ENCODE measurements at regions not wholly inside any gene's neighbourhood (a gene's known extent, or its start where the extent isn't known, plus 50 kb on each side); places are given as distances from the start of the nearest gene placed in this dataset.

- H3K27ac Mint-ChIP-seq (ENCODE audit: unreplicated experiment): no peak overlapping the region
- H3K27me3 Mint-ChIP-seq (ENCODE audit: unreplicated experiment): no peaks in the 10 kb centered on the region
- H3K36me3 Mint-ChIP-seq (ENCODE audit: unreplicated experiment): no peaks in the 10 kb centered on the region
- H3K4me3 Mint-ChIP-seq (ENCODE audit: unreplicated experiment): no peak overlapping the region
- no peaks in the 10 kb centered on the region for H3K9me3 Mint-ChIP-seq (ENCODE audit: unreplicated experiment)
- TF ChIP-seq CTCF (IDR thresholded peaks at IDR 0.05; ENCODE audit: partially characterized antibody, unreplicated experiment): no peak
- H3K4me1 Mint-ChIP-seq (ENCODE audit: low read depth, unreplicated experiment): no peaks in the 10 kb centered on the region
- DNase-seq: no peak
Measured at GRCh38 chr1:56266359-56266758, 313.0 kb downstream of the PLPP3 start.

- Mint-ChIP-seq H3K27me3 (ENCODE audit: unreplicated experiment) (no peaks in the 10 kb centered on the region), H3K9me3 (ENCODE audit: unreplicated experiment) (no peaks in the 10 kb centered on the region), H3K27ac (ENCODE audit: unreplicated experiment) (no peak overlapping the region), H3K4me3 (ENCODE audit: unreplicated experiment) (no peak overlapping the region), H3K36me3 (ENCODE audit: unreplicated experiment) (no peaks in the 10 kb centered on the region), H3K4me1 (ENCODE audit: low read depth, unreplicated experiment) (no peaks in the 10 kb centered on the region)
- no peak for DNase-seq
- TF ChIP-seq CTCF (IDR thresholded peaks at IDR 0.05; ENCODE audit: partially characterized antibody, unreplicated experiment): no peak
Measured at GRCh38 chr1:56265216-56265615, 314.1 kb downstream of the PLPP3 start.

GRCh38 chr1:56263908-56264307 lies 315.5 kb downstream of the PLPP3 start:
- no peak overlapping the region for H3K4me3 Mint-ChIP-seq (ENCODE audit: unreplicated experiment)
- H3K9me3 Mint-ChIP-seq (ENCODE audit: unreplicated experiment): no peaks in the 10 kb centered on the region
- H3K27ac Mint-ChIP-seq (ENCODE audit: unreplicated experiment): no peak overlapping the region
- no peaks in the 10 kb centered on the region for H3K36me3 Mint-ChIP-seq (ENCODE audit: unreplicated experiment)
- TF ChIP-seq CTCF (IDR thresholded peaks at IDR 0.05; ENCODE audit: partially characterized antibody, unreplicated experiment): no peak
- DNase-seq: no peak
- H3K4me1 Mint-ChIP-seq (ENCODE audit: low read depth, unreplicated experiment): no peaks in the 10 kb centered on the region
- no peaks in the 10 kb centered on the region for H3K27me3 Mint-ChIP-seq (ENCODE audit: unreplicated experiment)

GRCh38 chr1:56258371-56258770 lies 321.0 kb downstream of the PLPP3 start:
- Mint-ChIP-seq H3K27ac (ENCODE audit: unreplicated experiment) (no peak overlapping the region), H3K36me3 (ENCODE audit: unreplicated experiment) (no peaks in the 10 kb centered on the region), H3K27me3 (ENCODE audit: unreplicated experiment) (no peaks in the 10 kb centered on the region), H3K4me3 (ENCODE audit: unreplicated experiment) (no peak overlapping the region), H3K4me1 (ENCODE audit: low read depth, unreplicated experiment) (no peaks in the 10 kb centered on the region), H3K9me3 (ENCODE audit: unreplicated experiment) (no peaks in the 10 kb centered on the region)
- no peak for DNase-seq
- no peak for TF ChIP-seq CTCF (IDR thresholded peaks at IDR 0.05; ENCODE audit: partially characterized antibody, unreplicated experiment)

GRCh38 chr1:56257726-56258125 lies 321.6 kb downstream of the PLPP3 start:
- Mint-ChIP-seq H3K36me3 (ENCODE audit: unreplicated experiment) (no peaks in the 10 kb centered on the region), H3K9me3 (ENCODE audit: unreplicated experiment) (no peaks in the 10 kb centered on the region), H3K27me3 (ENCODE audit: unreplicated experiment) (no peaks in the 10 kb centered on the region), H3K4me3 (ENCODE audit: unreplicated experiment) (no peak overlapping the region), H3K4me1 (ENCODE audit: low read depth, unreplicated experiment) (no peaks in the 10 kb centered on the region), H3K27ac (ENCODE audit: unreplicated experiment) (no peak overlapping the region)
- DNase-seq: no peak
- no peak for TF ChIP-seq CTCF (IDR thresholded peaks at IDR 0.05; ENCODE audit: partially characterized antibody, unreplicated experiment)

All from glutamatergic neuron (in vitro differentiated cells).